ENCODE measurements at regions not wholly inside any gene's neighbourhood (a gene's known extent, or its start where the extent isn't known, plus 50 kb on each side); places are given as distances from the start of the nearest gene placed in this dataset.
A peak's percentile ranks its signal among the peaks of the same experiment; 100 is the strongest.

- DNase-seq (ENCODE audit: insufficient read length, low spot score) = no peak
- no peak for FAIRE-seq
- TF ChIP-seq SPI1 (IDR thresholded peaks at IDR 0.05; ENCODE audit: low read depth, low read length) = 0 out of 2 replicates have a peak, but pooled peaks have one; percentile 31
- TF ChIP-seq PAX5 (IDR thresholded peaks at IDR 0.05; ENCODE audit: insufficient read depth, low read length, severe bottlenecking) = no peak
Measured at GRCh38 chr13:50457415-50458393, 385.8 kb downstream of the DLEU7 start.

- TF ChIP-seq POU2F2 (IDR thresholded peaks at IDR 0.05; ENCODE audit: low read depth, low read length) (no peak), TAF1 (IDR thresholded peaks at IDR 0.05; ENCODE audit: low read depth, low read length) (no peak), POLR2AphosphoS5 (IDR thresholded peaks at IDR 0.05; ENCODE audit: low read depth, low read length) (no peak)
- DNase-seq (ENCODE audit: insufficient read length, low spot score) = no peak
- FAIRE-seq = no peak
Measured at GRCh38 chr13:50459046-50459445, 384.4 kb downstream of the DLEU7 start.

- TF ChIP-seq PAX5 (IDR thresholded peaks at IDR 0.05; ENCODE audit: insufficient read depth, low read length, severe bottlenecking) = no peak
- no peak for TF ChIP-seq POLR2A (IDR thresholded peaks at IDR 0.05; ENCODE audit: low read depth, low read length)
- TF ChIP-seq SPI1 (IDR thresholded peaks at IDR 0.05; ENCODE audit: low read depth, low read length) = no peak
- TF ChIP-seq POU2F2 (IDR thresholded peaks at IDR 0.05; ENCODE audit: low read depth, low read length) = no peak
- TF ChIP-seq POLR2AphosphoS5 (IDR thresholded peaks at IDR 0.05; ENCODE audit: low read depth, low read length) = no peak
- no peak for TF ChIP-seq TAF1 (IDR thresholded peaks at IDR 0.05; ENCODE audit: low read depth, low read length)
- DNase-seq (ENCODE audit: insufficient read length, low spot score) (no peak), FAIRE-seq (no peak)
Measured at GRCh38 chr13:50459658-50460057, 383.8 kb downstream of the DLEU7 start.

- DNase-seq (ENCODE audit: insufficient read length, low spot score) = no peak
- no peak for TF ChIP-seq PAX5 (IDR thresholded peaks at IDR 0.05; ENCODE audit: insufficient read depth, low read length, severe bottlenecking)
- FAIRE-seq = no peak
Measured at GRCh38 chr13:50460358-50460757, 383.1 kb downstream of the DLEU7 start.

GRCh38 chr13:50461189-50461588 is 382.3 kb downstream of the DLEU7 start:
- no peak for TF ChIP-seq PAX5 (IDR thresholded peaks at IDR 0.05; ENCODE audit: insufficient read depth, low read length, severe bottlenecking)
- no peak for TF ChIP-seq POU2F2 (IDR thresholded peaks at IDR 0.05; ENCODE audit: low read depth, low read length)
- FAIRE-seq (no peak), DNase-seq (ENCODE audit: insufficient read length, low spot score) (no peak)

- TF ChIP-seq TAF1 (IDR thresholded peaks at IDR 0.05; ENCODE audit: low read depth, low read length) (no peak), PAX5 (IDR thresholded peaks at IDR 0.05; ENCODE audit: insufficient read depth, low read length, severe bottlenecking) (no peak), POLR2AphosphoS5 (IDR thresholded peaks at IDR 0.05; ENCODE audit: low read depth, low read length) (no peak), POLR2A (IDR thresholded peaks at IDR 0.05; ENCODE audit: low read depth, low read length) (no peak)
- FAIRE-seq (no peak), DNase-seq (ENCODE audit: insufficient read length, low spot score) (no peak)
Measured at GRCh38 chr13:50463719-50464118, 379.8 kb downstream of the DLEU7 start.

- FAIRE-seq = no peak
Measured at GRCh38 chr13:50464349-50465251, 378.9 kb downstream of the DLEU7 start.

GRCh38 chr13:50466456-50466855 is 377.0 kb downstream of the DLEU7 start:
- DNase-seq (ENCODE audit: insufficient read length, low spot score) = no peak
- no peak for TF ChIP-seq PAX5 (IDR thresholded peaks at IDR 0.05; ENCODE audit: insufficient read depth, low read length, severe bottlenecking)
- no peak for TF ChIP-seq POLR2A (IDR thresholded peaks at IDR 0.05; ENCODE audit: low read depth, low read length)
- TF ChIP-seq SPI1 (IDR thresholded peaks at IDR 0.05; ENCODE audit: low read depth, low read length) = no peak
- no peak for TF ChIP-seq POLR2AphosphoS5 (IDR thresholded peaks at IDR 0.05; ENCODE audit: low read depth, low read length)
- TF ChIP-seq POU2F2 (IDR thresholded peaks at IDR 0.05; ENCODE audit: low read depth, low read length) = no peak
- no peak for TF ChIP-seq TAF1 (IDR thresholded peaks at IDR 0.05; ENCODE audit: low read depth, low read length)
- no peak for FAIRE-seq

More at GRCh38 chr13:50464349-50465251, 378.9 kb downstream of the DLEU7 start:
- TF ChIP-seq TAF1 (IDR thresholded peaks at IDR 0.05; ENCODE audit: low read depth, low read length) = no peak
- no peak for TF ChIP-seq POU2F2 (IDR thresholded peaks at IDR 0.05; ENCODE audit: low read depth, low read length)
- no peak for TF ChIP-seq POLR2A (IDR thresholded peaks at IDR 0.05; ENCODE audit: low read depth, low read length)
- TF ChIP-seq SPI1 (IDR thresholded peaks at IDR 0.05; ENCODE audit: low read depth, low read length) = no peak
- no peak for TF ChIP-seq PAX5 (IDR thresholded peaks at IDR 0.05; ENCODE audit: insufficient read depth, low read length, severe bottlenecking)
- TF ChIP-seq POLR2AphosphoS5 (IDR thresholded peaks at IDR 0.05; ENCODE audit: low read depth, low read length) = no peak
- DNase-seq (ENCODE audit: insufficient read length, low spot score) = no peak

- TF ChIP-seq SPI1 (IDR thresholded peaks at IDR 0.05; ENCODE audit: low read depth, low read length) (no peak), POLR2A (IDR thresholded peaks at IDR 0.05; ENCODE audit: low read depth, low read length) (no peak), POLR2AphosphoS5 (IDR thresholded peaks at IDR 0.05; ENCODE audit: low read depth, low read length) (no peak), TAF1 (IDR thresholded peaks at IDR 0.05; ENCODE audit: low read depth, low read length) (no peak), PAX5 (IDR thresholded peaks at IDR 0.05; ENCODE audit: insufficient read depth, low read length, severe bottlenecking) (no peak), POU2F2 (IDR thresholded peaks at IDR 0.05; ENCODE audit: low read depth, low read length) (no peak)
- no peak for DNase-seq (ENCODE audit: insufficient read length, low spot score)
- FAIRE-seq = no peak
Measured at GRCh38 chr13:50467156-50468110, 376.1 kb downstream of the DLEU7 start.

Data from GM12891 (cell line).